Mucosa of descending colon (tissue), 3 donors: ENCODE measurements at regions not wholly inside any gene's neighbourhood (a gene's known extent, or its start where the extent isn't known, plus 50 kb on each side); places are given as distances from the start of the nearest gene placed in this dataset.

Source experiments
- ATAC-seq: fragments of 200-7000 bp; cut with Tn5 transposase; one replicate; pipeline ENCODE4 v1.9.1; 2020; ENCODE audit warnings: mild to moderate bottlenecking, moderate library complexity
- DNase-seq, 3 donors: peaks; one replicate each; pipeline ENCODE4 v3.0.0-alpha.2; 2020
- H3K36me3 ChIP-seq: fragments of 200-600 bp; one replicate; pipeline ENCODE4 v1.8.0; 2021; ENCODE audit warnings: low read depth, mild to moderate bottlenecking
- H3K4me1 ChIP-seq: fragments of 200-600 bp; one replicate; pipeline ENCODE4 v1.8.0; 2021; ENCODE audit warnings: low read depth, mild to moderate bottlenecking
- H3K4me3 ChIP-seq: fragments of 200-600 bp; one replicate; pipeline ENCODE4 v1.8.0; 2021; ENCODE audit warnings: mild to moderate bottlenecking
- H3K9me3 ChIP-seq: fragments of 200-600 bp; one replicate; pipeline ENCODE4 v1.8.0; 2021; ENCODE audit warnings: mild to moderate bottlenecking
- intact Hi-C, 2 donors: fragments of 100-400 bp; cut with DNase I in 1 of 2; cut with micrococcal nuclease in 1 of 2; formaldehyde crosslinking; loops; one replicate each; pipeline versions ENCODE4 v1.11.0 to v1.11.1; 2022; cut with DNase I, micrococcal nuclease
- TF ChIP-seq, protein P1 (sequence below): fragments of 200-600 bp; IDR thresholded peaks from one replicate; pipeline ENCODE4 v1.8.0; 2022; ENCODE audit warnings: antibody characterized with exemption, mild to moderate bottlenecking
- donor health status: DM: no; HTN: no; CAD: no; lungs with moderate emphysema.
- donor health status: DM: no; HTN: no; CAD: no.
- donor health status: DM: no; HTN: yes; CAD: no.

DNA sequence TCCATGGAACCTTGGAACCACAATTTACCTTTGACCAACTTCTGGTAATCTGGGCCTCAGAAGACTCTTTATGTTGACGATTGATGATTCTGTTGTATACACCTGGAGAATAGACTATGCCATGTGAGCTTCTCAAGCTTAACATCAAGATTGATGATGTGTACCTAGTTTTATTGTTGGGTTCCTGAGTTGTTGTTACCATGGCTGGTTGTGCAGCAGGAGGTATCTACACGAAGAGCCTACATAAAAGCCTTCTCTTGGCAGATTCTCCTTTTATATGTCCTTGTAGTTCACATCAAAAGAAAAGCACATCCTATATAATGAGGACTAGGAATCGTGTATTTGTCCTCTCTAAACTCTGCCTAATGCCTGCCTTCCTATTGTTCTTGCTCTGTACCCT is 272.0 kb downstream of the DTHD1 start:
- intact Hi-C loops = no loop called here
- Histone ChIP-seq H3K36me3 (no peaks in the 10 kb centered on the region), H3K4me1 (no peaks in the 10 kb centered on the region), H3K4me3 (no peak overlapping the region), H3K9me3 (no peaks in the 10 kb centered on the region)
- ATAC-seq (no peak), DNase-seq (no peak)
- TF ChIP-seq, protein P1, sequence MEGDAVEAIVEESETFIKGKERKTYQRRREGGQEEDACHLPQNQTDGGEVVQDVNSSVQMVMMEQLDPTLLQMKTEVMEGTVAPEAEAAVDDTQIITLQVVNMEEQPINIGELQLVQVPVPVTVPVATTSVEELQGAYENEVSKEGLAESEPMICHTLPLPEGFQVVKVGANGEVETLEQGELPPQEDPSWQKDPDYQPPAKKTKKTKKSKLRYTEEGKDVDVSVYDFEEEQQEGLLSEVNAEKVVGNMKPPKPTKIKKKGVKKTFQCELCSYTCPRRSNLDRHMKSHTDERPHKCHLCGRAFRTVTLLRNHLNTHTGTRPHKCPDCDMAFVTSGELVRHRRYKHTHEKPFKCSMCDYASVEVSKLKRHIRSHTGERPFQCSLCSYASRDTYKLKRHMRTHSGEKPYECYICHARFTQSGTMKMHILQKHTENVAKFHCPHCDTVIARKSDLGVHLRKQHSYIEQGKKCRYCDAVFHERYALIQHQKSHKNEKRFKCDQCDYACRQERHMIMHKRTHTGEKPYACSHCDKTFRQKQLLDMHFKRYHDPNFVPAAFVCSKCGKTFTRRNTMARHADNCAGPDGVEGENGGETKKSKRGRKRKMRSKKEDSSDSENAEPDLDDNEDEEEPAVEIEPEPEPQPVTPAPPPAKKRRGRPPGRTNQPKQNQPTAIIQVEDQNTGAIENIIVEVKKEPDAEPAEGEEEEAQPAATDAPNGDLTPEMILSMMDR = no peak

DNA sequence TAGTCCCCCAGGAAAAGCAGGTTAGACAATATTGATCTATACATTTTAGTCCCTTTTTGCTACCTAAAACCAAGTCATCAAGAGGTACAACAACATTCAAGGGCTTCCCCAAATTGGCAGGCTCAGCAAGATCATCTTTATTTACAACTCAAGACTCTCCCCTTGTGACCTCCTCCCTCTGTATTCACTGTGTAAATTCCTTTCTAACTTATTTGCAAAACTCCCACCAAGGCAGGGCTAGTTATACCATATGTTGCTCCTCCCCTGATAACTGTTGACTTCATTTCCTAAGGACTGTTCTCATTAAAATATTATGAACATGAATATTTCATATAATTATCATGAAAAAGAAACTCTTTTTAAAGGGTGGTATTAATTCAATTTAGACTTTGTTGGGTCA is 275.6 kb downstream of the DTHD1 start:
- H3K4me3 ChIP-seq = no peak overlapping the region
- TF ChIP-seq, protein P1 = no peak
- no peaks in the 10 kb centered on the region for H3K9me3 ChIP-seq
- H3K36me3 ChIP-seq = no peaks in the 10 kb centered on the region
- intact Hi-C loops = no loop called here
- H3K4me1 ChIP-seq = no peaks in the 10 kb centered on the region
- ATAC-seq = no peak
- no peak for DNase-seq

DNA sequence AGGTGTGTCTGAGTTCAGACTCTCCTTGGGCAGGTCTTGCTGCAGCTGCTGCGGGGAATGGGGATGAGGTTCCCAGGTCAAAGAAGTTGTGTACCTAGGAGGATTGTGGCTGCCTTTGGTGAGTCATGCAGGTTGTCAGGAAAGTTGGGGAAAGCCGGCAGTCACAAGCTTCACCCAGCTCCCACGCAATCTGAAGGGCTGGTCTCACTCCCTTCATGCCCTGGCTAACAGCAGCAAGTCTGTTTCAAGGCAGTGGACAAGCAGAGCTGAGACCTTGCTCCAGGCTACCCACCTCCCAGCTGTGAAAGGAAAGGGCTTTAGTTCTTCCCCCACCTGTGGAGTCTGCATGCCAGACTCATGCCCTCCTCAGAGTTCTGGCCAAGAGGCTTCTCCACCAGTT is 287.2 kb downstream of the DTHD1 start:
- no peaks in the 10 kb centered on the region for H3K4me1 ChIP-seq
- TF ChIP-seq, protein P1 = no peak
- no peaks in the 10 kb centered on the region for H3K9me3 ChIP-seq
- intact Hi-C loops = no loop called here
- H3K4me3 ChIP-seq = no peak overlapping the region
- DNase-seq (no peak), ATAC-seq (no peak)
- H3K36me3 ChIP-seq = no peaks in the 10 kb centered on the region

DNA sequence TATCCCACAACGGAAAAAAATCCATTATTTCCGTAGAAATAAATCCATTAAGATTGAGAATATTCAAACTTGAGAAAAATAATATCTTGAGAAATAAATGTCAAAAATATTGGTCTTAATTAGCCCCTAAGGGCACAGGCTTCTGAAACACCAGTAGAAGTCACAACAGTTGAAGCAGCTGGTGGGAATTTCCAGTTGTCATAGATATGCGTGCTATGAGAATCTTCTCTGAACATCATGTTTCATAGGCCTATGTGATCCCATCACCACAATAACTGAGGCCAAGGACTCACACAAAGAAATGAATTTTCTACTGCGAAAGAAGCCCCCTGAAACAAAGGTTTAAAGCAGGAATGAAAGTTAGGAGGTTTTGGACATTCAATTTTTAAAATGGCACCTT is 292.0 kb downstream of the DTHD1 start:
- Histone ChIP-seq H3K4me3 (no peak overlapping the region), H3K9me3 (peaks cover 6% of the 10 kb centered on the region), H3K36me3 (no peaks in the 10 kb centered on the region), H3K4me1 (no peaks in the 10 kb centered on the region)
- DNase-seq = no peak
- no peak for ATAC-seq
- intact Hi-C loops = no loop called here
- TF ChIP-seq, protein P1 = no peak

DNA sequence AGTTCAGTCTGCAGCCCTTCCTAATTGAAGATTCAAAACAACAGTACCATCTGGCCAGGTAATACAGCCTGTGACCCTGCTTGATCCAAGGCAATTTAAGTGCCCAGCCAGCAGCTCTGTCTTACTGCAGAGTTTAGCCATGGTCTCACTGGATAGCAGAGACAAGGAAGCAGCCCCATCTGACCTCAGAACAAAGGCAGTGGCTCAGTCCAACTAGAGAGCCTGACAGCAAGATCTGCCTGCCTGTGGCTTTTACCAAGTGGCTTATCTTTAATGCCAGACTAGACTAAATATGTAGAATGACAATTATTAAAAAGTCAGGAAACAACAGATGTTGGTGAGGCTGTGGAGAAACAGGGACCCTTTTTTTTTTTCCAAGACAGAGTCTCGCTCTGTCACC is 293.4 kb downstream of the DTHD1 start:
- ATAC-seq (no peak), DNase-seq (no peak)
- peaks cover 6% of the 10 kb centered on the region for H3K9me3 ChIP-seq
- intact Hi-C loops = no loop called here
- no peaks in the 10 kb centered on the region for H3K36me3 ChIP-seq
- H3K4me3 ChIP-seq = no peak overlapping the region
- TF ChIP-seq, protein P1 = no peak
- no peaks in the 10 kb centered on the region for H3K4me1 ChIP-seq

DNA sequence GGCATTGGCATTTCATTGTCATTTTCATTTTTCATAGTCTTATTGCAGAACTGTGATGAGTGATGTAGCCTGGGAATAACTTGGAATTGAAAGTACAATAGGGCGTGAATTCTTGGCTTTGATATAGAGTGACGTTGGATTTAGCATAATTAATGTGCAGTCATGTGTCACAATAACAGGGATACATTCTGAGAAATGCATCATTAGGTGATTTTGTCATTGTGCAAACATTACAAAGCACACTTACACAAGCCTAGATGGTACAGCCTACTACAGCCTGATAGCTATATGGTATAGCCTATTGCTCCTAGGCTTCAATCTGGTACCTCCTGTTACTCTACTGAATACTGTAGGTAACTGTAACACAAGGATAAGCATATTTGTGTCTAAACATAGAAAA is 300.8 kb downstream of the DTHD1 start:
- Histone ChIP-seq H3K36me3 (no peaks in the 10 kb centered on the region), H3K4me1 (no peaks in the 10 kb centered on the region), H3K9me3 (no peaks in the 10 kb centered on the region), H3K4me3 (no peak overlapping the region)
- ATAC-seq = no peak
- TF ChIP-seq, protein P1 = no peak
- intact Hi-C loops = no loop called here
- DNase-seq = no peak
